ENCODE measurements at regions not wholly inside any gene's neighbourhood (a gene's known extent, or its start where the extent isn't known, plus 50 kb on each side); places are given as distances from the start of the nearest gene placed in this dataset.
"Not testable (repeated sequence)": the region's sequence is repeated elsewhere in the genome, so short reads cannot be mapped to it uniquely, and the experiment has no call there.

- intact Hi-C loops (cut with micrococcal nuclease), result no loop called here
Observed at GRCh38 chr11:80722629-80723028, 1281.8 kb upstream of the TENM4 start.

DNA sequence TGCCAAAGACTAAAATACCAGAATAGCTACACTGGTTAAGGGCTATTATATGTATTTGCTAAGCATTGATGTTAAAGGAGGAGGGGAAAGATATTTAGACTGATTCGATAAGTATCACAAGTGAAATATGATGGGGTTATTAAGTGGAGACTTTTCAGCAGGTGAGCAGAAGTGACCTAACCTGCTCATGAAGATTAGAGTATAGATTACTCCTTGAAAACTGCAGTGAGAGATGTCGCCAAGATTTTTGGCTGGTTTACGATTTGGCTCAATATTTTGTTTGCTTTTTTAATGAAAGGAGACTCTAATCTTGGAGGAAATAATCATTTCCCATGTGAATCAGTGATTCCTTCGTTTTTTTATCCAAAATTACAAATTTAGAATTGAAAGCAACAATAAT is 1279.5 kb upstream of the TENM4 start:
- intact Hi-C loops (cut with micrococcal nuclease), result no loop called here

GRCh38 chr11:80719292-80719646 is 1278.4 kb upstream of the TENM4 start:
- intact Hi-C loops (cut with micrococcal nuclease), result no loop called here

DNA sequence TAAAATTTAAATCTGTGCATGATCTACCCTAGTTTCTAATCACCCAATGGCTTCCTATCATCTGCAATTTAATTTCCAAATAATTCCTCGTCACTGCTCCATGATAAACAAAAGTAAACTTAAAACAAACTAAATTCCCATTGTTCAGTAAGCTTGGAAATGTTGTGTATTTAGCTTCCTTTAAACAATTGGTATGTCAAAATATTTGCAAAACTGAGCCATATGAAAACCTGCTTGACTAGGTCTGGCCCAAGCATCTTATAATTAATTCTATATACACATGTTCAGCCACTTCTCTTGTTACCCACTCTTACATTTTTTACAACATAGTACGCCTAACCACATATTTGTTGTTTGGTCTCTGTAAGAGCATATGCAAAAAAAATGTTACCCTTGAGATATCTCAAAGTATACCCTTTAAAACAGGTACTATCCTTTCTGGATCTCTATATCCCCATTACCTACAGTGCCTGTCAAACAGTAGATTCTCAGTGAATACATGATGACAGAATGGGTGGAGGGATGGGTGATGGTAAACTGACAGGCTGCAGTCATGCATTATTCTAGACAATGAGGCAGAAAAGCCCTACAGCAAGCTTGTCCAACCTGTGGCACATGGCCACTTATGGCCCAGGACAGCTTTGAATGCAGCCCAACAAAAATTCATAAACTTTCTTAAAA is 1277.9 kb upstream of the TENM4 start:
- intact Hi-C loops (cut with micrococcal nuclease), result no loop called here

DNA sequence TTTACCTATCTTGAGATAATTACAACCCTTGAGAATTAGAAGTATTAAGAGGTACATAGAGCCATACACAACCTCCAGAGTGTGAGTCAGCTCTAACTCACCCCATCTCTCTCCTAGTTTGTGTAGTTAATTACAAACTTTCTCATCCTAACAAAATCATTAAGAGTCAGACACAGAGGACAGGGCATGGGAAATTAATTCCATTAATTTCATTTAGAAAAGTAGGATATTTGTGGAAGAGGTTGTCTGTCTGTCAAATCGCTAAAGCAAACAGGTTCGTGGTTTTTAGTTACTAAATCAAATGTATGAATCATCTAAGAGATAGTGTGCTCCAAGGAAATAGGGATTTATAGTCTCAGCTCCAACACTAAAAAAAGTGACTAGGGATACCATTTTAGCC is 1261.4 kb upstream of the TENM4 start:
- intact Hi-C loops (cut with micrococcal nuclease), result no loop called here

- intact Hi-C loops (cut with micrococcal nuclease), result no loop called here
Observed at GRCh38 chr11:80700386-80700785, 1259.6 kb upstream of the TENM4 start.

DNA sequence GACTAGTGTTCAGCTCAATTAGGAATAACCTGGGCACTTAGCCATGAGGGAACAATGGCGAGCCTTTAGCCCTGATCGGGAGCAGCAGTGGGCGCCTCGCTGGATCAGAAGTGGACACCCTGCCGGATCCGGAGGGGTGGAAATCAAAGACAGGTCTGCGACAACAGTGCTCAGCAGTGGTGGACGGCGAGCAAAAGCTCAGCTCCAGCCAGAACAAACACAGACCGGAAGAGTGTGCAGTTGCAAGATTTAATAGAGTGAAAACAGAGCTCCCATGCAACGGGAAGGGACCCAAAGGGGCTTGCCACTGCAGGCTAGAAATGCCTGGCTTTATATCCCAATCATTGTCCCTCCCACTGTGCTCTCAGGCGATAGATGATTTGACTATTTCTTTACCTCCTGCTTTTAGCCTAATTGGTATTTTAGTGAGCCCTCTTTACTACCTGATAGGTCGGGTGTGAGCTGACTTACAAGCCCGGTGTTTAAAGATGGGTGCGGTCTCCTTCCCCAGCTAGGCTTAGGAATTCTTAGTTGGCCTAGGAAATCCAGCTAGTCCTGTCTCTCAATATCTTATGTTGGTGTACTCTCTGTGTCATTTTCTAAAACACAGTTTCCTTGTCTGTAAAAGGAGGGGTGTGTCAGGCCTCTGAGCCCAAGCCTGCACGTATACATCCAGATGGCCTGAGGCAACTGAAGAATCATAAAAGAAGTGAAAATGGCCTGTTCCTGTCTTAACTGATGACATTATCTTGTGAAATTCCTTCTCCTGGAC is 1258.8 kb upstream of the TENM4 start:
- intact Hi-C loops (cut with micrococcal nuclease), result not testable (repeated sequence)

DNA sequence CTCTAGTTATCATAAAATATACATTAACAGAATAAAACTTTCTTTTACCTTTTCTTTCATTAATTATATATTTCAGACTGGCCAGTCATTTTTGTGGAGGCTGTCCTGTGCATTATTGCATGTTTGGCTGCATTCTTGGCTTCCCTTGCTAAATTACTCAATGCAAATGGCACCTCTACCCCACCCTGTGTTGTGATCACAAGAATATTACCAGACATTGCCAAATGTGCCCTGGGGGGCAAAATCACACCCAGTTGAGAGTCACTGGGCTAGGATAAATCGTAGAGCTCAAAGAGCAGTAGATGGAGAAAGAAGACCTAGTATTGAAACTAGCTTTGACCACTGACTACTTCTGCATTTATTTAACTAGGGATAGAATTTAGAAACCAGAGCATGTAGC is 1257.8 kb upstream of the TENM4 start:
- intact Hi-C loops (cut with micrococcal nuclease), result no loop called here

- intact Hi-C loops (cut with micrococcal nuclease), result no loop called here
Observed at GRCh38 chr11:80694385-80694784, 1253.6 kb upstream of the TENM4 start.

DNA sequence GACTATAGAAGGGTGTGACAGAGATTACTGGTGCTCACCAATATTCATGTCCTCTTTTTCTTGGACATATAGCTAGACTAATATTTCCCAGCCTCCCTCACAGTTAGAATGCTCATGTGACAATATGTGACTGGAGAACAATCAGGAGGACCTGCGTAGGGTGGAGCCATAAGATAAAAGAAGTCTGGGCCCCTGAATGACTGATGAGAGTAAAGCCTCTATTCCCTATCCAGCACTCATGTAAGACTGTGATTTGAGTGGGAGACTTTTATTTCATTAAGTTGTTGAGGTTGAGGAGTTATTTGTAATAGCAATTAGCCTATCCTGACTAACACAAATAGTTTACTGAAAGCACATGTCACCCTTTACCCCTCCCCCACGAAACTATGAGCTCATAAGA is 1247.1 kb upstream of the TENM4 start:
- intact Hi-C loops (cut with micrococcal nuclease), result no loop called here

GRCh38 chr11:80686889-80687288 is 1246.1 kb upstream of the TENM4 start:
- intact Hi-C loops (cut with micrococcal nuclease), result no loop called here

- intact Hi-C loops (cut with micrococcal nuclease), result no loop called here
Observed at GRCh38 chr11:80673566-80673965, 1232.7 kb upstream of the TENM4 start.

DNA sequence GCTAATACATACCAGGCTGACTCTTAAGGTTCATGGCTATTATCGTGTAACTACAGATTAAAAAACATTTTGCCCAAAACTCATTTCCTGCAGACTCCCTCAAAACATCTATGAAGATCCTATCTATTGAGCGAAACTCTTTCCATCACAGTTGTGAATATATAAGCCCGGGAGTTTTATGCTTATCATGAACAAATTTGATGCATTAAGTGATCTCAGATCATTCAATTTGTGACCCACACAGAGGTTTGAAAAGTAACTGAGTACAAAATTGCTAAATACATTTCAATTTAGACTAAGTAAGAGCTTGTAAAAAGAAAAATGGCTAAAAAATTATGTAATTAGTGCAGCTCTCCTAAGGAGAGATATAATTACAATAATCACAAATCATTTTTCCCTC is 1228.8 kb upstream of the TENM4 start:
- intact Hi-C loops (cut with micrococcal nuclease), result no loop called here

- intact Hi-C loops (cut with micrococcal nuclease), result no loop called here
Observed at GRCh38 chr11:80668039-80668438, 1227.2 kb upstream of the TENM4 start.

DNA sequence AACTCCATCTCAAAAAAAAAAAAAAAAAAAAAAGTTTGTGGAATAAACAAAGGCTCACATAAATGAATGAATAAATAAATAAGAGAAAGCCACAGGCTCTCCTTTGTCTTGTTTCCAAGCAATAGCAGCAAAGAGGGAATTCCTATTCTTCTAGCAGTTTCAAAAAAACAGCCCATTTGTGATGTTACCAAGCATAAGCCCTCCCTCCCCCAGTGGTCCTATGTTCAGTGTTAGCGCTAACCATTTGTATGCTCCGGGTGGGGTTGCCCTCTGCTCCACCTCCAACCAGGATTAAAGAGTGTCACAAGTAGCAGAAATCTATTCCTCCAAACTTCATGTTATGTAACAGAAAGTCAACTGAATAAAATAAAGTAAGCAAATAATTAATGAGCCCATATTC is 1215.0 kb upstream of the TENM4 start:
- intact Hi-C loops (cut with micrococcal nuclease), result no loop called here

- intact Hi-C loops (cut with micrococcal nuclease), result no loop called here
Observed at GRCh38 chr11:80650966-80651365, 1210.1 kb upstream of the TENM4 start.

DNA sequence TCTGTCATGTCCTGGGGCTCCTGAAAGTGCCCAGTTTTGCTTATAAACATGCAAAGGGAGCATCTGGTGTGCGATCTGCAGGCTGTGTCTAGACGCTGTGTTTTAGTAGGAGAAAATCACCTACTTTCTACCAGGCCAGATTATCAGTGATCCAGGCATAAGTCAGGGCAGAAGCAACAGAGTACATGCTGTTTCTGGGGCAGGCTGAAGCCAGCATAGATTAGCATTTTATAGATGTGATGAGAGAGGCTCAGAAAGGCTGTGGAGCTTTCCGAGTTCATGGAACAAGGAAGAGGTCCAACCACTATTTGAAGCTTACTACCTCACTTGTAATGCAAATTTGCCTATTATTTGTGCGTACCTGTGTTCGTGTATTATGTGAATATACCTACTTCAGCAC is 1208.4 kb upstream of the TENM4 start:
- intact Hi-C loops (cut with micrococcal nuclease), result no loop called here

- intact Hi-C loops (cut with micrococcal nuclease), result no loop called here
Observed at GRCh38 chr11:80638296-80638695, 1197.5 kb upstream of the TENM4 start.

GRCh38 chr11:80637571-80637970 is 1196.7 kb upstream of the TENM4 start:
- intact Hi-C loops (cut with micrococcal nuclease), result no loop called here

DNA sequence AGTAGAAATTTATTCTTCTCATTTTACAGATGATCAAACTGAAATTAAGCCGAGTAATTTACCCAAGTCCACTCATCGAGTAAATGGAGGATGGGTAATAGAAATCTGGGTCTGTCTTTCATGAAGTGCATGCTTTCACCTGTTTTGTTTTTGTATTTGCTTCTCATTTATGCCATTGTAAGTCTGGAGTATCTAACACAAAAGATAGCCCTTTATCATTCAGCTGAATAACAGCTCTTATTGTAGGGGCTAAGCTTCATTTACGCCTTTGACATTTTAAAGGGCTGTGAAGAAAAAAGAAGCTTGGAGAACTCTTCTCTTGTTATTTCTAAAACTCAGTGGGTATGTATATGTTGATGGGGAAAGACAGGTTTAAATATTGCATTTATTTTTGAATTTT is 1196.2 kb upstream of the TENM4 start:
- intact Hi-C loops (cut with micrococcal nuclease), result no loop called here

DNA sequence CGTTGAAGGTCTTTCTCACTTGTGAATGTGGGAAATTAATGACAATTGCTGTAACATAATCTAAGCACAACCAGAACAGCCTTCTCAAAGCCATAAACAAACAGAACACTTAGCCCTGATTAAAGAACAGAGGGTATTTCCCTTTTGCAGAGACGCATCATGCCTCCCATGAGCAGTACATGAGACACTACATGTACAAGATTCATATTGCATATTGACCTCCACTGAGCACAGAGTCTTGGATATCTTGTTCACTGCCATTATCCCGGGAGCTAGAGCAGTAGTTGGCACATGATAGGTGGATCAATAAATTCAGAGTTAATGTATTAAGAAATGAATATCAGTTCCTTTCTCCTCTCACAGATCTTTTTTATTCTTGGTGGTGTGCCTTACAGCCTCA is 1194.3 kb upstream of the TENM4 start:
- intact Hi-C loops (cut with micrococcal nuclease), result no loop called here

DNA sequence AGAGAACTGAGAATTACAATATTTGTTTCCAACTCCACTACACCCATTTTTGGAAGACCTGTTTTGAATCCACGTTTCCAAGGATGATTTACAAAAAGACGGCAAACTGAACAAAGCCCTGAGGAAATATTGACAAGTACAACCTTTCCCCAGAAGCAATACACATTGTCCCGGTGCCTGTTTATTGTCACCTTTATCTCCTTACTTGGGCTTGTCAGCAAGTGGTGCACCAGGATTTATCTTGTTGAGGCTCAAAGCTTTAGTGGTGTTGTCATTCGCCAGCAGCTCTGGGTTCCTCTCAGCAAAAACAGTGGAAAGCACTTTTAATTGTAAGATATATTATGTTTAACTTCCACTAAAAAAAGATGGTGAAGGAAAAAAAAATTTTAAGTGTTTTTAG is 1191.9 kb upstream of the TENM4 start:
- intact Hi-C loops (cut with micrococcal nuclease), result no loop called here

DNA sequence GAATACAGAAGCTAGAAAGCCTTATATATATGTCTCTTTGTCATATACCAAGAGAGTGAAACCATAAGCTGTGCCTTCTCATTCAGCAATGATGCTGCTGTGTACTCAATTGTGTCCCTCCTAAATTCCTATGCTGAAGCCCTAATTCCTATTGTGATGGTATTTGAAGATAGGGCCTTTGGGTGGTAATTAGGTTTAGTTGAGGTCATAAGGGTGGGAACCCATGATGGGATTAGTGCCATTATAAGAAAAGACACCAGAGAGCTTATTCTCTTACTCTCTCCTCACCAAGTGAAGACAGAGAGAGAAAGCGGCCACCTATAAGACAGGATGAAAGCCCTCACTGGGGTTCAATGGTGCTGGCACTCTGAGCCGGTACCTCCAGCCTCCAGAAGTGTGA is 1191.3 kb upstream of the TENM4 start:
- intact Hi-C loops (cut with micrococcal nuclease), result no loop called here
